Posterior vena cava (tissue), 2 donors: ENCODE measurements at regions not wholly inside any gene's neighbourhood (a gene's known extent, or its start where the extent isn't known, plus 50 kb on each side); places are given as distances from the start of the nearest gene placed in this dataset.

ENCODE experiments used
- DNase-seq: peaks from one replicate; pipeline ENCODE4 v3.0.0-alpha.2; 2020; ENCODE audit warnings: low spot score
- intact Hi-C, 2 donors: fragments of 100-400 bp; cut with DNase I; formaldehyde crosslinking; loops; one replicate each; pipeline versions ENCODE4 v1.14.1 to v1.14.2; 2022 to 2023
- donor health status: DM: yes; HTN: yes; CAD: no.
- donor health status: DM: yes; HTN: yes; CAD: no.

GRCh38 chr13:69580255-69580654 lies 527.4 kb upstream of the ATXN8OS start:
- intact Hi-C loops: no loop called here
- no peak for DNase-seq

- DNase-seq: no peak
- intact Hi-C loops: no loop called here
Observed at GRCh38 chr13:69579351-69579750, 528.3 kb upstream of the ATXN8OS start.

GRCh38 chr13:69571606-69572323 lies 535.9 kb upstream of the ATXN8OS start:
- intact Hi-C loops: no loop called here
- DNase-seq: no peak

- intact Hi-C loops: no loop called here
- DNase-seq: no peak
Observed at GRCh38 chr13:69567514-69567913, 540.1 kb upstream of the ATXN8OS start.

GRCh38 chr13:69566104-69566716 lies 541.4 kb upstream of the ATXN8OS start:
- intact Hi-C loops: no loop called here
- no peak for DNase-seq

- intact Hi-C loops: no loop called here
- DNase-seq: no peak
Observed at GRCh38 chr13:69565334-69565733, 542.3 kb upstream of the ATXN8OS start.

GRCh38 chr13:69556540-69557196 lies 551.0 kb upstream of the ATXN8OS start:
- intact Hi-C loops: no loop called here

GRCh38 chr13:69553976-69554375 lies 553.6 kb upstream of the ATXN8OS start:
- intact Hi-C loops: no loop called here

More at GRCh38 chr13:69556540-69557196, 551.0 kb upstream of the ATXN8OS start:
- DNase-seq: no peak

GRCh38 chr13:69551193-69551592 lies 556.4 kb upstream of the ATXN8OS start:
- DNase-seq: no peak
- intact Hi-C loops: no loop called here

More at GRCh38 chr13:69553976-69554375, 553.6 kb upstream of the ATXN8OS start:
- DNase-seq: no peak

GRCh38 chr13:69547780-69548179 lies 559.8 kb upstream of the ATXN8OS start:
- intact Hi-C loops: no loop called here
- no peak for DNase-seq

GRCh38 chr13:69545551-69545950 lies 562.1 kb upstream of the ATXN8OS start:
- intact Hi-C loops: no loop called here

GRCh38 chr13:69524459-69525150 lies 583.0 kb upstream of the ATXN8OS start:
- intact Hi-C loops: no loop called here
- no peak for DNase-seq

More at GRCh38 chr13:69545551-69545950, 562.1 kb upstream of the ATXN8OS start:
- DNase-seq: no peak

- intact Hi-C loops: loop anchor here in 1 of 2 donors (5.0 kb wide), 1 partner anchor 730 kb away; no protein-coding TSS in a partner anchor
- no peak for DNase-seq
Observed at GRCh38 chr13:69496981-69497380, 610.6 kb upstream of the ATXN8OS start.

- no peak for DNase-seq
- intact Hi-C loops: loop anchor here in 1 of 2 donors (5.0 kb wide), 1 partner anchor 732 kb away; no protein-coding TSS in a partner anchor
Observed at GRCh38 chr13:69495096-69495495, 612.5 kb upstream of the ATXN8OS start.

- intact Hi-C loops: no loop called here
- no peak for DNase-seq
Observed at GRCh38 chr13:69487576-69487975, 620.0 kb upstream of the ATXN8OS start.

GRCh38 chr13:69485991-69486592 lies 621.5 kb upstream of the ATXN8OS start:
- intact Hi-C loops: no loop called here

GRCh38 chr13:69477451-69477850 lies 630.2 kb upstream of the ATXN8OS start:
- intact Hi-C loops: no loop called here
- no peak for DNase-seq

More at GRCh38 chr13:69485991-69486592, 621.5 kb upstream of the ATXN8OS start:
- DNase-seq: no peak

GRCh38 chr13:69474011-69474685 lies 633.5 kb upstream of the ATXN8OS start:
- no peak for DNase-seq
- intact Hi-C loops: no loop called here

- no peak for DNase-seq
- intact Hi-C loops: no loop called here
Observed at GRCh38 chr13:69468624-69469023, 639.0 kb upstream of the ATXN8OS start.
